Omental fat pad (tissue), 3 donors: ENCODE measurements at regions not wholly inside any gene's neighbourhood (a gene's known extent, or its start where the extent isn't known, plus 50 kb on each side); places are given as distances from the start of the nearest gene placed in this dataset.

Experiments used
- ATAC-seq: fragments of 150-250 bp; one replicate; pipeline ENCODE4 v1.9.1; 2016; ENCODE audit warnings: mild to moderate bottlenecking, moderate library complexity; ENCODE audit not compliant: low FRiP score
- DNase-seq: peaks from one replicate; pipeline ENCODE4 v3.0.0-alpha.2; 2019; ENCODE audit warnings: low spot score
- TF ChIP-seq, protein P1 (sequence below), 3 donors: fragments of 450-650 bp; IDR thresholded peaks; one replicate each; pipeline ENCODE4 v1.5.1; 2016 to 2017; ENCODE audit warnings: antibody characterized with exemption in 3 of 3, mild to moderate bottlenecking in 3 of 3, moderate library complexity in 2 of 3

DNA sequence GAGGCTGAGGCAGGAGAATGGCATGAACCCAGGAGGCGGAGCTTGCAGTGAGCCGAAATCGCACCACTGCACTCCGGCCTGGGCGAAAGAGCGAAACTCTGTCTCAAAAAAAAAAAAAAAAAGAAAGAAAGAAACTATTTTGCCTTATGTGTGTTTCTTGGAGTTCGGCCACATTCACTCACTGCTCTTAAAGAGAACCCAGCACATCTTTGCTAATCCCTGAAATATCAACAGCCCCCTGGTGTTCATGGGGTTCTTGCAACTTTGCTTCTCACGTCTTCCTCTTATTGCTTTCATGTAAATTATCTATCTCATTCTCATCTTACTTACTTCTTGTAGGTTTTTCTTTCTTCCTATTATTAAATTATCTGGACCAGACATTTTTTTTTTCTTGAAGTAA lies 126.3 kb upstream of the ASTN2 start:
- TF ChIP-seq, protein P1, sequence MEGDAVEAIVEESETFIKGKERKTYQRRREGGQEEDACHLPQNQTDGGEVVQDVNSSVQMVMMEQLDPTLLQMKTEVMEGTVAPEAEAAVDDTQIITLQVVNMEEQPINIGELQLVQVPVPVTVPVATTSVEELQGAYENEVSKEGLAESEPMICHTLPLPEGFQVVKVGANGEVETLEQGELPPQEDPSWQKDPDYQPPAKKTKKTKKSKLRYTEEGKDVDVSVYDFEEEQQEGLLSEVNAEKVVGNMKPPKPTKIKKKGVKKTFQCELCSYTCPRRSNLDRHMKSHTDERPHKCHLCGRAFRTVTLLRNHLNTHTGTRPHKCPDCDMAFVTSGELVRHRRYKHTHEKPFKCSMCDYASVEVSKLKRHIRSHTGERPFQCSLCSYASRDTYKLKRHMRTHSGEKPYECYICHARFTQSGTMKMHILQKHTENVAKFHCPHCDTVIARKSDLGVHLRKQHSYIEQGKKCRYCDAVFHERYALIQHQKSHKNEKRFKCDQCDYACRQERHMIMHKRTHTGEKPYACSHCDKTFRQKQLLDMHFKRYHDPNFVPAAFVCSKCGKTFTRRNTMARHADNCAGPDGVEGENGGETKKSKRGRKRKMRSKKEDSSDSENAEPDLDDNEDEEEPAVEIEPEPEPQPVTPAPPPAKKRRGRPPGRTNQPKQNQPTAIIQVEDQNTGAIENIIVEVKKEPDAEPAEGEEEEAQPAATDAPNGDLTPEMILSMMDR (IDR thresholded peaks at IDR 0.05) = no peak
- ATAC-seq (no peak), DNase-seq (no peak)

GRCh38 chr9:117535973-117536372 lies 121.1 kb upstream of the ASTN2 start:
- ATAC-seq = no peak
- no peak for DNase-seq
- TF ChIP-seq, protein P1 (IDR thresholded peaks at IDR 0.05) = no peak

DNA sequence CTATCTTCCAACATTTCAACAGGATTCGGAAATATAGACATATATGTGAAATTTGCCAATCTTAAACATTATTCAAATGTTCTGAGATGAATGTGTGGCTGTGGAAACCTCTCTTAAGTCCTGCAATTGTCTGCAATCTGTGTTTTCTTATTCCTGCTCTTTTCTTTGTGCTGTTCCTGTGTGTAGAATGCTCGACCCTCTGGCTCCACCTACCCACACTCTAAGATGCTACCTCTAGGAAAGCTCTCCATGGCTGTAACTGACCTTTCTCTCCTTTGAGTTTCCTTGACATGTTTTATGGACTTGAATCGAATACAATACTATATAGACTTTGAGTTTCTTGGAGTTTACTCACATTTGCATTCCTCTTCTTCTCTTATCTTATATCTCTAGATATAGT lies 120.6 kb upstream of the ASTN2 start:
- TF ChIP-seq, protein P1 (IDR thresholded peaks at IDR 0.05) = no peak
- no peak for DNase-seq
- no peak for ATAC-seq

DNA sequence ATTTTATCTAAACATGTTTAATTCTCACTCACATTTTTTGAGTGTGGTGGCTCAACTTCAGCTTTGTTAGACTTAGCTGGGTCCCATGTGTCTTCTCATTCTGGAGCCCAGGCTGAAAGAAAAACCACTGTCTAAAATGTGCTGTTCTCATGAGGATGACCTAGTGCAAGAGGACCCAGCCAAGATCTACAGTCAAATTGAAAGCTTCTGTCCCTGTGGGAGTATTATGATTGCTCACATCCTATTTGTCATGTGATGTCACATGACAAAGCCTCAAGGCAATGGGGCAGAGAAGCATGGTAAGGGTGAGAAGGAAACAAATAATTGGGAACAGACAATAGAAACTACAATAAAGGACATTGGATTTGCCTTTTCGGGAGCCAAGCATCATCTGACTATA lies 113.4 kb upstream of the ASTN2 start:
- TF ChIP-seq, protein P1 (IDR thresholded peaks at IDR 0.05) = no peak
- no peak for ATAC-seq

DNA sequence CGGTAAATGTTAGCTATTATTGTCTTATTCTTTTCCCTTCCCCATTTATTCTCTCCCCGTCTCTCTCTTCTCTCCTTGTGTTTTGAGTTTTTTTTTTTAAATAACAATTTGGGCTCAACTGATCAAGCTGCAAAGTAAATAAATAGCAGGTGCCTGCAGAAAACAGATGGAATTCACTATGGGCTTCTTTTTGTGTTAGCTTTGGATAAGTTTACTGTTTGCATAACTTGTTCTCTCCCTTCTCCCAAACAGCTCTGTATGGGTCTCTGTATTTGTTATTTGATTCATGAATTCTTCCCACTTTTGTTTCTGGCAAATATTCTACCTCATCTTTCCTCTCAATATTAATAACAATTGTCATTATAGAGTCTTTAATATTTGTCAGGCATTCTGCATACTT lies 111.8 kb upstream of the ASTN2 start:
- TF ChIP-seq, protein P1 (IDR thresholded peaks at IDR 0.05) = no peak
- DNase-seq (no peak), ATAC-seq (no peak)

More for the DNA sequence above, 113.4 kb upstream of the ASTN2 start:
- DNase-seq = no peak

GRCh38 chr9:117523531-117524153 lies 108.8 kb upstream of the ASTN2 start:
- DNase-seq (no peak), ATAC-seq (no peak)
- TF ChIP-seq, protein P1 (IDR thresholded peaks at IDR 0.05) = no peak

GRCh38 chr9:117521293-117521692 lies 106.4 kb upstream of the ASTN2 start:
- ATAC-seq = no peak
- DNase-seq = no peak
- TF ChIP-seq, protein P1 (IDR thresholded peaks at IDR 0.05) = no peak
